PC-9 (cell line): ENCODE measurements at regions not wholly inside any gene's neighbourhood (a gene's known extent, or its start where the extent isn't known, plus 50 kb on each side); places are given as distances from the start of the nearest gene placed in this dataset.

Experiments
- BruUV-seq: library from RNA; stranded (reverse); fragments of 400-500 nt; replicated peaks from 2 replicates; lab custom pipeline; 2021; lab: Mats Ljungman, UMichigan
- CTCF ChIA-PET: fragments of 300-600 bp; sonication (Branson Sonifier 250); formaldehyde crosslinking; loops from one replicate; lab custom pipeline; 2022; ENCODE audit warnings: antibody characterized with exemption; lab: Charles Lee
- POLR2A ChIA-PET: fragments of 300-600 bp; sonication (Branson Sonifier 250); formaldehyde crosslinking; loops from one replicate; lab custom pipeline; 2022; ENCODE audit warnings: antibody characterized with exemption; ENCODE audit not compliant: unreplicated experiment; lab: Charles Lee
- DNase-seq, 2 experiments: peaks; one replicate each; pipeline versions ENCODE4 v3.0.0 to v3.0.0-alpha.2; 2015 to 2022; ENCODE audit warnings: mixed read lengths in 1 of 2
- H2AFZ ChIP-seq: fragments of 200-600 bp; sonication (generic); 2 replicates; pipeline ENCODE4 v1.8.1; 2017; ENCODE audit warnings: antibody characterized with exemption
- H3F3A ChIP-seq: fragments of 200-600 bp; sonication (generic); 2 replicates; pipeline ENCODE4 v1.8.1; 2017; ENCODE audit warnings: antibody characterized with exemption, mild to moderate bottlenecking, low read depth; ENCODE audit not compliant: insufficient read depth
- H3K27ac ChIP-seq: fragments of 200-600 bp; sonication (generic); 2 replicates; pipeline ENCODE4 v1.6.1; 2016; ENCODE audit warnings: mixed run types
- H3K27me3 ChIP-seq: fragments of 200-600 bp; sonication (generic); 2 replicates; pipeline ENCODE4 v1.6.1; 2016; ENCODE audit warnings: low read depth, mixed run types; ENCODE audit not compliant: insufficient read depth
- H3K36me3 ChIP-seq: fragments of 200-600 bp; sonication (generic); 2 replicates; pipeline ENCODE4 v1.6.1; 2016; ENCODE audit warnings: low read depth, mixed run types
- H3K4me1 ChIP-seq: fragments of 200-600 bp; sonication (generic); replicated peaks from 2 replicates; pipeline ENCODE4 v1.6.1; 2016; ENCODE audit warnings: mixed run types; ENCODE audit not compliant: insufficient read depth
- H3K4me2 ChIP-seq: fragments of 200-600 bp; sonication (generic); 2 replicates; pipeline ENCODE4 v1.6.1; 2017; ENCODE audit warnings: mixed run types
- H3K4me3 ChIP-seq: fragments of 200-600 bp; sonication (generic); 2 replicates; pipeline ENCODE4 v1.6.1; 2016; ENCODE audit warnings: mixed run types
- H3K79me2 ChIP-seq: fragments of 200-600 bp; sonication (generic); 2 replicates; pipeline ENCODE4 v1.6.1; 2017; ENCODE audit warnings: low read depth, mixed run types
- H3K9me2 ChIP-seq: fragments of 200-600 bp; sonication (generic); 2 replicates; pipeline ENCODE4 v1.8.1; 2017; ENCODE audit warnings: mild to moderate bottlenecking; ENCODE audit not compliant: insufficient read depth
- H3K9me3 ChIP-seq: fragments of 200-600 bp; sonication (generic); 2 replicates; pipeline ENCODE4 v1.8.1; 2016; ENCODE audit warnings: low read depth; ENCODE audit not compliant: insufficient read depth
- H4K20me1 ChIP-seq: fragments of 200-600 bp; sonication (generic); 2 replicates; pipeline ENCODE4 v1.8.1; 2017; ENCODE audit not compliant: insufficient read depth
- EZH2 ChIP-seq: fragments of 200-600 bp; sonication (generic); IDR thresholded peaks from 2 replicates; pipeline ENCODE4 v1.8.0; 2017; ENCODE audit warnings: antibody characterized with exemption, low read depth
- intact Hi-C: fragments of 100-400 bp; cut with micrococcal nuclease; formaldehyde crosslinking; loops from one replicate; pipeline ENCODE4 v1.10.0; 2022; ENCODE audit not compliant: unreplicated experiment
- TF ChIP-seq, protein P1 (sequence below): fragments of 200-600 bp; sonication (generic); conservative IDR thresholded peaks from 2 replicates; pipeline ENCODE4 v1.6.1; 2017; ENCODE audit warnings: mixed run types, antibody characterized with exemption, mild to moderate bottlenecking, moderate library complexity

DNA sequence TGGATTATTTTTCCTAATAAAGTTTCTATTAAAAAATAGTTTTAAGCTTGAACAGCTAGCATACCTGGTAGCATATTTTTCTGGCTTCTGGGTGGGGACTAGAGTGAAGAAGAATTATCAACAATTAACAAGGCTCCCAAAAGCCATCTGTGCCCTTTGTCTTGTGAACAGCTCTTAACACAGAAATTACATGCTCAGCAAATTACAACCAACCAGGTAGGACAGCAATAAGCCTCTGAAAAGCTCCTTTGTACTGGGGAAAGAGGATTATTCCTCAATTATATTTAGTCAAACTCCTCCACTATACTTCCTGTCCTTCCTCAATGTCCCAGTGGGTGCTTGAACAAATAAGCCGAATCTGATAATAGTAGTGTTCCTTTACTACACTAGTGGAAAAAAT is 162.8 kb downstream of the RAB38 start:
- H3K4me3 ChIP-seq = no peak overlapping the region
- no peak for DNase-seq
- no peaks in the 10 kb centered on the region for H3K36me3 ChIP-seq
- BruUV-seq = no TSS peak
- intact Hi-C loops = no loop called here
- H3K4me2 ChIP-seq = no peak overlapping the region
- 0 out of 2 replicates have a peak, but pooled peaks cover 2% of the 10 kb centered on the region for H3K4me1 ChIP-seq
- no peaks in the 10 kb centered on the region for H3F3A ChIP-seq
- no peaks in the 10 kb centered on the region for H3K27me3 ChIP-seq
- H4K20me1 ChIP-seq = no peaks in the 10 kb centered on the region
- TF ChIP-seq, protein P1, sequence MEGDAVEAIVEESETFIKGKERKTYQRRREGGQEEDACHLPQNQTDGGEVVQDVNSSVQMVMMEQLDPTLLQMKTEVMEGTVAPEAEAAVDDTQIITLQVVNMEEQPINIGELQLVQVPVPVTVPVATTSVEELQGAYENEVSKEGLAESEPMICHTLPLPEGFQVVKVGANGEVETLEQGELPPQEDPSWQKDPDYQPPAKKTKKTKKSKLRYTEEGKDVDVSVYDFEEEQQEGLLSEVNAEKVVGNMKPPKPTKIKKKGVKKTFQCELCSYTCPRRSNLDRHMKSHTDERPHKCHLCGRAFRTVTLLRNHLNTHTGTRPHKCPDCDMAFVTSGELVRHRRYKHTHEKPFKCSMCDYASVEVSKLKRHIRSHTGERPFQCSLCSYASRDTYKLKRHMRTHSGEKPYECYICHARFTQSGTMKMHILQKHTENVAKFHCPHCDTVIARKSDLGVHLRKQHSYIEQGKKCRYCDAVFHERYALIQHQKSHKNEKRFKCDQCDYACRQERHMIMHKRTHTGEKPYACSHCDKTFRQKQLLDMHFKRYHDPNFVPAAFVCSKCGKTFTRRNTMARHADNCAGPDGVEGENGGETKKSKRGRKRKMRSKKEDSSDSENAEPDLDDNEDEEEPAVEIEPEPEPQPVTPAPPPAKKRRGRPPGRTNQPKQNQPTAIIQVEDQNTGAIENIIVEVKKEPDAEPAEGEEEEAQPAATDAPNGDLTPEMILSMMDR = no peak
- no peak for TF ChIP-seq EZH2
- H3K27ac ChIP-seq = no peak overlapping the region
- ChIA-PET POLR2A (no interaction called here), CTCF (interaction anchor here (0.6 kb wide), 1 partner anchor 1082 kb away, joined by 3 read pairs; no protein-coding TSS in a partner anchor)
- no peaks in the 10 kb centered on the region for H3K9me3 ChIP-seq
- H3K79me2 ChIP-seq = no peaks in the 10 kb centered on the region
- H2AFZ ChIP-seq = no peak overlapping the region
- no peaks in the 10 kb centered on the region for H3K9me2 ChIP-seq

DNA sequence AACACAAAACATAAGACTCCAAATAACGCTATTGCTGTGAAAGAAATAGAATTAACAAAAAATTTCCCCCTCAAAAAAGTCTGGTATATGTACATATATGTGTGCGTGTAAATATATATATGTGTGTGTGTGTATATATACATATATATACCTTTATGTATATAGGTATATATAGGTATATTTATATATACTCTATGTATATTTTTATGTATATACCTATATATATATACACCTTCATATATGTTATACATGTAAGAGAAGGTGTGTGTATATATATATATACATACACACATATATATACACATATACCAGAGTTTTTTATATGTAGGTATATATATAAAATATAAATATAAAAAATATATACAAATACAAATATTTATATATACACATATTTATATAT is 199.2 kb downstream of the RAB38 start:
- no peaks in the 10 kb centered on the region for H3F3A ChIP-seq
- TF ChIP-seq EZH2 = no peak
- TF ChIP-seq, protein P1 = no peak
- H3K27me3 ChIP-seq = no peaks in the 10 kb centered on the region
- no peaks in the 10 kb centered on the region for H3K4me1 ChIP-seq
- DNase-seq = no peak
- H3K4me2 ChIP-seq = no peak overlapping the region
- intact Hi-C loops = no loop called here
- no peak overlapping the region for H3K4me3 ChIP-seq
- POLR2A ChIA-PET = no interaction called here
- H3K9me2 ChIP-seq = no peaks in the 10 kb centered on the region
- no peaks in the 10 kb centered on the region for H3K9me3 ChIP-seq
- H3K27ac ChIP-seq = no peak overlapping the region
- no TSS peak for BruUV-seq
- no peaks in the 10 kb centered on the region for H3K79me2 ChIP-seq
- no peaks in the 10 kb centered on the region for H3K36me3 ChIP-seq
- CTCF ChIA-PET = no interaction called here
- no peaks in the 10 kb centered on the region for H4K20me1 ChIP-seq
- H2AFZ ChIP-seq = no peak overlapping the region

DNA sequence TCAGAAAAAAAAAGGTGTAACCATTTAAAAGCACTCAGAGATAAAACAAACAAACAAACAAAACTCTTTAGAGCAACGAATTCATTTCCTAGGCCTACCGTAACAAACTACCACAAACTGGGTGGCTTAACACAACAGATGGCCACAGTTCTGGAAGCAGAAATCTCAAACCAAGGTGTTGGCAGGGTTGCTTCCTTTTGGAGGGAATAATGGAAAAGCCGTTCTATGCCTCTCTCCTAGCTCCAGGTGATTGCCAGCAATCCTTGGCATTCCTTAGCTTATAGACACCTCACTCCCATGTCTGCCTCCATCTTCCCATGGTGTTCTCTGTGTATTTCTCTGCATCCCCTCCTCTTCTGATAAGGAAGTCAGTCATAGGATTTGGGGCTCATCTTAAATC is 200.4 kb downstream of the RAB38 start:
- intact Hi-C loops = no loop called here

More for the DNA sequence above, 200.4 kb downstream of the RAB38 start:
- no peak for TF ChIP-seq EZH2
- TF ChIP-seq, protein P1 = no peak
- Histone ChIP-seq H3K79me2 (no peaks in the 10 kb centered on the region), H3K36me3 (no peaks in the 10 kb centered on the region), H3K27me3 (no peaks in the 10 kb centered on the region), H3K9me3 (no peaks in the 10 kb centered on the region), H3K9me2 (no peaks in the 10 kb centered on the region), H3K4me2 (no peak overlapping the region), H3K4me3 (no peak overlapping the region), H3F3A (no peaks in the 10 kb centered on the region), H3K4me1 (no peaks in the 10 kb centered on the region), H3K27ac (no peak overlapping the region), H2AFZ (no peak overlapping the region), H4K20me1 (no peaks in the 10 kb centered on the region)
- no peak for DNase-seq
- ChIA-PET POLR2A (no interaction called here), CTCF (interaction anchor here (0.7 kb wide), 1 partner anchor 41 kb away, joined by 3 read pairs; no protein-coding TSS in a partner anchor)
- BruUV-seq = no TSS peak
